GM10248 (cell line): ENCODE measurements at regions not wholly inside any gene's neighbourhood (a gene's known extent, or its start where the extent isn't known, plus 50 kb on each side); places are given as distances from the start of the nearest gene placed in this dataset.

ENCODE experiments used
- CTCF ChIA-PET: fragments of 300-600 bp; sonication (Branson Sonifier 250); formaldehyde crosslinking; extraction: SDS; loops from one replicate; lab custom pipeline; 2021; ENCODE audit warnings: antibody characterized with exemption; lab: Yijun Ruan, JAX
- POLR2A ChIA-PET: fragments of 350-650 bp; sonication (Branson Sonifier 250); formaldehyde crosslinking; extraction: SDS; loops from one replicate; lab custom pipeline; 2020; ENCODE audit warnings: antibody characterized with exemption; lab: Yijun Ruan, JAX
- DNase-seq: peaks from one replicate; pipeline ENCODE4 v3.0.0; 2012; ENCODE audit errors: extremely low spot score
- TF ChIP-seq, protein P1 (sequence below): IDR thresholded peaks from 2 replicates; pipeline ENCODE4 v1.5.1; 2012; ENCODE audit warnings: mild to moderate bottlenecking, low read depth; ENCODE audit errors: extremely low read depth, missing control alignments, control extremely low read depth

DNA sequence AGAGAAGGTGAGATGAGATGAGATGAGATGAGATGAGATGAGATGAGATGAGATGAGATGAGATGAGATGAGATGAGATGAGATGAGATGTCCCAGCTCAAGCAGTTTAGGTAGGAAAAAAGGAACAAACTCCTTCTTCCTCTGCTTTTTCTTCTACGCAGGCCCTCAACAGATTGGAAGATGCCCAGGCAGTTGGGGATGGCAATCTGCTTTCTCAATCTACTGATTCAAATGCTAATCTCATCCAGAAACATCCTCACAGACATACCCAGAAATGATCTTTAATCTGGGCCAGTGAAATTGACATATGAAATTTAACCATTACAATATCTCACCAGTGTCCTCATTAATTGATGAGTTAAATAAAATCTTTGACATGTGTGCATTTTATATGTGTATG is 370.3 kb upstream of the SLC7A11 start:
- TF ChIP-seq, protein P1, sequence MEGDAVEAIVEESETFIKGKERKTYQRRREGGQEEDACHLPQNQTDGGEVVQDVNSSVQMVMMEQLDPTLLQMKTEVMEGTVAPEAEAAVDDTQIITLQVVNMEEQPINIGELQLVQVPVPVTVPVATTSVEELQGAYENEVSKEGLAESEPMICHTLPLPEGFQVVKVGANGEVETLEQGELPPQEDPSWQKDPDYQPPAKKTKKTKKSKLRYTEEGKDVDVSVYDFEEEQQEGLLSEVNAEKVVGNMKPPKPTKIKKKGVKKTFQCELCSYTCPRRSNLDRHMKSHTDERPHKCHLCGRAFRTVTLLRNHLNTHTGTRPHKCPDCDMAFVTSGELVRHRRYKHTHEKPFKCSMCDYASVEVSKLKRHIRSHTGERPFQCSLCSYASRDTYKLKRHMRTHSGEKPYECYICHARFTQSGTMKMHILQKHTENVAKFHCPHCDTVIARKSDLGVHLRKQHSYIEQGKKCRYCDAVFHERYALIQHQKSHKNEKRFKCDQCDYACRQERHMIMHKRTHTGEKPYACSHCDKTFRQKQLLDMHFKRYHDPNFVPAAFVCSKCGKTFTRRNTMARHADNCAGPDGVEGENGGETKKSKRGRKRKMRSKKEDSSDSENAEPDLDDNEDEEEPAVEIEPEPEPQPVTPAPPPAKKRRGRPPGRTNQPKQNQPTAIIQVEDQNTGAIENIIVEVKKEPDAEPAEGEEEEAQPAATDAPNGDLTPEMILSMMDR: no peak
- no peak for DNase-seq
- CTCF ChIA-PET: interaction anchor here (1.8 kb wide), 1 partner anchor 9 kb away, joined by 8 read pairs; no protein-coding TSS in a partner anchor
- POLR2A ChIA-PET: no interaction called here

GRCh38 chr4:138611721-138612120 is 369.6 kb upstream of the SLC7A11 start:
- CTCF ChIA-PET: interaction anchor here (1.8 kb wide), 1 partner anchor 10 kb away, joined by 8 read pairs; no protein-coding TSS in a partner anchor
- TF ChIP-seq, protein P1: no peak
- POLR2A ChIA-PET: no interaction called here
- DNase-seq: no peak

DNA sequence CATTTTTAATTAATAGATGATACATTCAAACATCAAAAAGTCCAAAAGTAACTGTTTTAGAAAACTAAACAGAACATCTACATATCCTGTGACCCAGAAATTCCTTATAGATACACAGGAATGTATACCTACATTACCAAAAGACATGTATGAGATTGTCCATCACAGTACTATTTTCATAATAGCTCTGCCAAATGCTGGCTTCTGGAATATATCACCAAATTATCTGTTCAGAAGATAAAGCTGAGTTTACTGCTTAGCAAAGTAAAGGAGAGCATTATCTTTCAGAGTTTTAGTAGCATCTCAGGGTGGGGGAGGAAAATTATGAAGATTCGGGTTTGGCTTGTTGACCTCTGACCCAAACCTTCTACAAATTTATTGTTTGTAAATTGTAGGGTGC is 368.9 kb upstream of the SLC7A11 start:
- no peak for DNase-seq
- ChIA-PET POLR2A (no interaction called here), CTCF (interaction anchor here (0.9 to 1.8 kb wide), 2 partner anchors 11 to 12 kb away, joined by 3 to 8 read pairs; no protein-coding TSS in a partner anchor)
- TF ChIP-seq, protein P1: no peak

GRCh38 chr4:138609943-138610350 is 367.8 kb upstream of the SLC7A11 start:
- ChIA-PET POLR2A (no interaction called here), CTCF (interaction anchor here (0.9 kb wide), 1 partner anchor 11 kb away, joined by 3 read pairs; no protein-coding TSS in a partner anchor)
- TF ChIP-seq, protein P1: no peak
- peak; percentile 28 for DNase-seq

DNA sequence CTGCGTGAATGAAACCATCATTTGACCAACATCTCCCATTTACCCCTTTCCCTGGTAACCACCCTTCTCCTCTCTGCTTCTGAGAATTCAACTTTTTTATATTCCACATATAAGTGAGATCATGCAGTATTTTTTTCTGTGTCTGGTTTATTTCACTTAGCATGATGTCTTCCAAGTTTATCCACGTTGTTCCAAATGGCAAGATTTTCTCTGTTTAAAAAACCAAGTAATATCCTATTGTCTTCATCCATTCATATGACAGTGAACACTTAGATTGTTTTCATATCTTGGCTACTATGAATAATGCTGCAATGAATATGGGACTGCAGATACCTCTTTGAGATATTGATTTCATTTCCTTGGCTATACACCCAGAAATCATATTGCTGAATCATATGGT is 362.4 kb upstream of the SLC7A11 start:
- DNase-seq: no peak
- ChIA-PET POLR2A (no interaction called here), CTCF (no interaction called here)
- TF ChIP-seq, protein P1: no peak

DNA sequence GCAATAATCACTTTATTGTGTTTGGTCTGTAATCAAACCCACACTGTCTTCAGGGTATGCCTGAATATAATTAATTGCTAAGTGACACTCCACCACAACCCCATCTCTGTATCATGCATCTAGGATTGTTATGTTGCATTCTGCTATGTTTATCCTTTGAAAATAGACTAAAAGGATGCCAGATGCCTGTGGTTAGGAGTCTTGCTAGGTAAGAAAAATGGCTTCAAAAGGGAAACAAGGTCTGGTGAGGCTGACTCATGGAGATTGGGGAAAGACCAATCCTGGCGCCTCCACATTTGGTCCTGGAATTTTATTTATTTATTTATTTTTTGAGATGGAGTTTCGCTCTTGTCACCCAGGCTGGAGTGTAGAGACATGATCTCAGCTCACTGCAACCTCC is 360.5 kb upstream of the SLC7A11 start:
- no peak for DNase-seq
- TF ChIP-seq, protein P1: no peak
- ChIA-PET CTCF (no interaction called here), POLR2A (no interaction called here)
